HEK293T (cell line): ENCODE measurements at regions not wholly inside any gene's neighbourhood (a gene's known extent, or its start where the extent isn't known, plus 50 kb on each side); places are given as distances from the start of the nearest gene placed in this dataset.

Source experiments
- CTBP1 ChIP-seq: fragments of 450-650 bp; IDR thresholded peaks from 2 replicates; pipeline ENCODE4 v1.6.1; 2016; ENCODE audit warnings: borderline replicate concordance
- ELF4 ChIP-seq: fragments of 450-650 bp; IDR thresholded peaks from 2 replicates; pipeline ENCODE4 v1.6.1; 2017; ENCODE audit warnings: antibody characterized with exemption
- FOXK2 ChIP-seq: fragments of 450-650 bp; IDR thresholded peaks from 2 replicates; pipeline ENCODE4 v1.6.1; 2016; ENCODE audit warnings: mild to moderate bottlenecking
- HDGF ChIP-seq: fragments of 450-650 bp; IDR thresholded peaks from 2 replicates; pipeline ENCODE4 v1.6.1; 2017; ENCODE audit warnings: antibody characterized with exemption, borderline replicate concordance
- L3MBTL2 ChIP-seq: fragments of 450-650 bp; conservative IDR thresholded peaks from 2 replicates; pipeline ENCODE4 v1.6.1; 2016; ENCODE audit warnings: mild to moderate bottlenecking
- SUZ12 ChIP-seq: fragments of 450-650 bp; IDR thresholded peaks from 2 replicates; pipeline ENCODE4 v1.6.1; 2016; ENCODE audit warnings: mild to moderate bottlenecking
- TARDBP ChIP-seq: fragments of 450-650 bp; IDR thresholded peaks from 2 replicates; pipeline ENCODE4 v1.6.1; 2016
- ZNF384 ChIP-seq: fragments of 450-650 bp; IDR thresholded peaks from 2 replicates; pipeline ENCODE4 v1.6.1; 2016

DNA sequence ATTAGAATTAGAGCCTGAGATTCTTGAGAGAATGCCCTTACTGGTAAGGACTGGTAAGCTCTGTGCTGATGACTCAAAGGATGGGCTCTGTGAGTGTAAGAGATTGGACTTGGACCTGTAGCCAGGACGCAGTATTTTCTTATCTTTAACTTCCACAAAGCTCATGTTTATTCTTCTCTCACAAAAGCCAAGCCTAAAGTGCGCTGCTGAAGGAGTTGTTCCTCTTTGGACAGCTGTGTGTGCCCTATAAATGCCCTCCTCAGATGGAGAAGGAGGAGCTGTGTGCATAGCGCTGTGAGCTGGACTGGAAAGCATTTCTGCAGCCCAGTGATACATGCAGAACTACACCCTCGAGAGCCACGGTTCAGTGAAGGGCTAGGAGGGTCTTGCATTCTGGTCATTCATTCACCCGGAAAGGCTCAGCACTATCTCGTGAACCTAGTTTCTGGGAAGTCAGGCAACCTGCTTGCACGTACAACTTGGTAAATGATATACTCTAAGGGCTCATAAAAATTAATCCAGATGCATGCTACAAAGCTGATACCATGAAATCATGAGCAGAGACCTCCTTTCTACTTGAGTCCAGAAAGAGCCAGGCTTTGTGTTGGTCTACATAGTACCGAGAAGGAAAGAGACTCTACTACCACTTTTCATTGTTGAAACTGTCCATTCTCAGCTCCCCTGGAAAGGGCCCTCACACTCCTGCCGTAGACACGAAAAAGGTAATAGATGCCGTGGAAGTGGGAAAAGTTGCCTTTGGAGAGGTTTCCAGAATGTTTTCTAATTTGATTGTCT lies 103.0 kb upstream of the TBL1XR1 start:
- no peak for TF ChIP-seq FOXK2
- TF ChIP-seq HDGF = no peak
- TF ChIP-seq CTBP1 = no peak
- TF ChIP-seq ELF4 = no peak
- no peak for TF ChIP-seq SUZ12
- no peak for TF ChIP-seq ZNF384
- no peak for TF ChIP-seq TARDBP
- no peak for TF ChIP-seq L3MBTL2
